Ascending aorta (tissue), 2 donors: ENCODE measurements at regions not wholly inside any gene's neighbourhood (a gene's known extent, or its start where the extent isn't known, plus 50 kb on each side); places are given as distances from the start of the nearest gene placed in this dataset.
"Not testable (repeated sequence)": the region's sequence is repeated elsewhere in the genome, so short reads cannot be mapped to it uniquely, and the experiment has no call there.

ENCODE experiments used
- DNase-seq, 2 donors: peaks; one replicate each; pipeline ENCODE4 v3.0.0-alpha.2; 2019; ENCODE audit warnings: low spot score in 2 of 2
- H3K27ac ChIP-seq, 2 donors: fragments of 200-600 bp; sonication (generic); one replicate each; pipeline ENCODE4 v1.5.1; 2016 to 2017; ENCODE audit warnings: mild to moderate bottlenecking in 1 of 2
- H3K27me3 ChIP-seq: fragments of 200-600 bp; sonication (generic); one replicate; pipeline ENCODE4 v1.5.1; 2017
- H3K36me3 ChIP-seq, 2 donors: fragments of 200-600 bp; sonication (generic); one replicate each; pipeline ENCODE4 v1.5.1; 2016
- H3K4me1 ChIP-seq, 2 donors: fragments of 200-600 bp; sonication (generic); one replicate each; pipeline ENCODE4 v1.5.1; 2016 to 2017; ENCODE audit warnings: mild to moderate bottlenecking in 1 of 2
- H3K4me3 ChIP-seq, 2 donors: fragments of 200-600 bp; sonication (generic); one replicate each; pipeline ENCODE4 v1.5.1; 2016 to 2017; ENCODE audit warnings: mild to moderate bottlenecking in 1 of 2
- H3K9me3 ChIP-seq, 2 donors: fragments of 200-600 bp; sonication (generic); one replicate each; pipeline ENCODE4 v1.5.1; 2016
- CTCF ChIP-seq, 3 experiments: fragments of 200-600 bp in 2 of 3; fragments of 450-650 bp in 1 of 3; sonication (generic) in 2 of 3; IDR thresholded peaks; one replicate each; pipeline ENCODE4 v1.5.1; 2016 to 2019; ENCODE audit warnings: antibody characterized with exemption in 3 of 3, mild to moderate bottlenecking in 1 of 3, moderate library complexity in 1 of 3
- intact Hi-C: fragments of 100-400 bp; cut with DNase I; formaldehyde crosslinking; loops from one replicate; pipeline ENCODE4 v1.15.1; 2023

GRCh38 chr7:73954181-73954580 is 73.8 kb upstream of the ELN start:
- DNase-seq: no peak
- intact Hi-C loops: no loop called here
- Histone ChIP-seq H3K9me3 (no peaks in the 10 kb centered on the region), H3K4me1 (no peaks in the 10 kb centered on the region), H3K36me3 (no peaks in the 10 kb centered on the region), H3K4me3 (no peak overlapping the region), H3K27me3 (no peaks in the 10 kb centered on the region), H3K27ac (no peak overlapping the region)
- TF ChIP-seq CTCF (IDR thresholded peaks at IDR 0.05): no peak

GRCh38 chr7:73954861-73955260 is 73.1 kb upstream of the ELN start:
- no peak overlapping the region for H3K4me3 ChIP-seq
- DNase-seq: no peak
- H3K9me3 ChIP-seq: no peaks in the 10 kb centered on the region
- no peak overlapping the region for H3K27ac ChIP-seq
- TF ChIP-seq CTCF (IDR thresholded peaks at IDR 0.05): no peak
- no peaks in the 10 kb centered on the region for H3K4me1 ChIP-seq
- no peaks in the 10 kb centered on the region for H3K27me3 ChIP-seq
- no peaks in the 10 kb centered on the region for H3K36me3 ChIP-seq
- intact Hi-C loops: no loop called here

- no peaks in the 10 kb centered on the region for H3K4me1 ChIP-seq
- H3K27me3 ChIP-seq: no peaks in the 10 kb centered on the region
- H3K4me3 ChIP-seq: no peak overlapping the region
- H3K27ac ChIP-seq: no peak overlapping the region
- DNase-seq: peak in 1 of 2 donors; percentile 61
- no peak for TF ChIP-seq CTCF (IDR thresholded peaks at IDR 0.05)
- H3K9me3 ChIP-seq: peaks cover 0 to 18% of the 10 kb centered on the region in 2 donors
- H3K36me3 ChIP-seq: no peaks in the 10 kb centered on the region
- intact Hi-C loops: no loop called here
Observed at GRCh38 chr7:73960548-73960947, 67.4 kb upstream of the ELN start.

GRCh38 chr7:73961991-73962390 is 66.0 kb upstream of the ELN start:
- intact Hi-C loops, DNase-seq, H3K27me3 ChIP-seq, H3K4me3 ChIP-seq, H3K27ac ChIP-seq, H3K4me1 ChIP-seq, H3K36me3 ChIP-seq: not testable (repeated sequence)
- H3K9me3 ChIP-seq: peaks cover 0 to 18% of the 10 kb centered on the region in 2 donors

GRCh38 chr7:73963252-73963822 is 64.6 kb upstream of the ELN start:
- Histone ChIP-seq H3K4me3 (no peak overlapping the region), H3K36me3 (no peaks in the 10 kb centered on the region), H3K27ac (no peak overlapping the region), H3K9me3 (peaks cover 0 to 18% of the 10 kb centered on the region in 2 donors), H3K27me3 (no peaks in the 10 kb centered on the region), H3K4me1 (peaks cover 4 to 5% of the 10 kb centered on the region in 2 donors)
- intact Hi-C loops: no loop called here
- no peak for DNase-seq
- TF ChIP-seq CTCF (IDR thresholded peaks at IDR 0.05): no peak

- no peak overlapping the region for H3K27ac ChIP-seq
- peak in 1 of 2 donors; percentile 60 for DNase-seq
- no peaks in the 10 kb centered on the region for H3K27me3 ChIP-seq
- TF ChIP-seq CTCF (IDR thresholded peaks at IDR 0.05): no peak
- no peak overlapping the region for H3K4me3 ChIP-seq
- H3K9me3 ChIP-seq: peaks cover 0 to 18% of the 10 kb centered on the region in 2 donors
- peaks cover 5 to 12% of the 10 kb centered on the region in 2 donors for H3K4me1 ChIP-seq
- intact Hi-C loops: no loop called here
- no peaks in the 10 kb centered on the region for H3K36me3 ChIP-seq
Observed at GRCh38 chr7:73964786-73965185, 63.2 kb upstream of the ELN start.
